Tibial nerve (tissue), 4 donors: ENCODE measurements at regions not wholly inside any gene's neighbourhood (a gene's known extent, or its start where the extent isn't known, plus 50 kb on each side); places are given as distances from the start of the nearest gene placed in this dataset.

Experiments
- DNase-seq, 2 donors: peaks; one replicate each; pipeline ENCODE4 v3.0.0-alpha.2; 2019; ENCODE audit warnings: low spot score in 2 of 2
- H3K27ac ChIP-seq, 4 donors: fragments of 200-600 bp; sonication (generic) in 3 of 4; one replicate each; pipeline ENCODE4 v1.5.1; 2017 to 2019; ENCODE audit warnings: mild to moderate bottlenecking in 1 of 4
- H3K27me3 ChIP-seq, 2 donors: fragments of 200-600 bp; sonication (generic) in 1 of 2; one replicate each; pipeline versions ENCODE4 v1.5.1 to v1.6.0; 2017 to 2019
- H3K36me3 ChIP-seq, 3 donors: fragments of 200-600 bp; sonication (generic); one replicate each; pipeline ENCODE4 v1.5.1; 2018 to 2019
- H3K4me1 ChIP-seq, 4 donors: fragments of 200-600 bp; sonication (generic) in 3 of 4; one replicate each; pipeline ENCODE4 v1.5.1; 2017 to 2019
- H3K4me3 ChIP-seq, 4 donors: fragments of 200-600 bp; sonication (generic) in 3 of 4; one replicate each; pipeline ENCODE4 v1.5.1; 2017 to 2019; ENCODE audit warnings: mild to moderate bottlenecking in 1 of 4, moderate library complexity in 1 of 4
- H3K9me3 ChIP-seq, 4 donors: fragments of 200-600 bp; sonication (generic) in 3 of 4; one replicate each; pipeline ENCODE4 v1.5.1; 2017 to 2019
- CTCF ChIP-seq, 5 experiments: fragments of 200-600 bp in 3 of 5; fragments of 450-650 bp in 2 of 5; sonication (generic) in 3 of 5; IDR thresholded peaks; one replicate each; pipeline ENCODE4 v1.5.1; 2016 to 2019; ENCODE audit warnings: antibody characterized with exemption in 5 of 5, mild to moderate bottlenecking in 3 of 5, moderate library complexity in 2 of 5
- EP300 ChIP-seq, 2 donors: sonication (generic); formaldehyde crosslinking; IDR thresholded peaks; one replicate each; pipeline ENCODE4 v1.6.1; 2017; ENCODE audit warnings: antibody characterized with exemption in 2 of 2, mild to moderate bottlenecking in 1 of 2
- POLR2A ChIP-seq, 2 donors: fragments of 450-650 bp; IDR thresholded peaks; one replicate each; pipeline ENCODE4 v1.6.1; 2017; ENCODE audit warnings: antibody characterized with exemption in 2 of 2, mild to moderate bottlenecking in 2 of 2, moderate library complexity in 2 of 2
- WGBS, 2 donors: methylation state at CpG; one replicate each; pipeline ENCODE4 v1.1.5; 2018; 5-methylcytosine and 5-hydroxymethylcytosine counted together

GRCh38 chr13:40193286-40194223 is 472.9 kb downstream of the FOXO1 start:
- Histone ChIP-seq H3K4me1 (peaks cover 0 to 64% (median 54%) of the 10 kb centered on the region in 4 donors), H3K36me3 (no peaks in the 10 kb centered on the region), H3K27me3 (no peaks in the 10 kb centered on the region), H3K27ac (peak overlapping the region; percentile 71 to 95 (median 82)), H3K9me3 (no peaks in the 10 kb centered on the region), H3K4me3 (peak overlapping the region in 1 of 4 donors; percentile 18)
- 41 to 48% methylated on average over 18 of the region's 18 CpGs for WGBS, 2 donors
- no peak for TF ChIP-seq POLR2A (IDR thresholded peaks at IDR 0.05)
- TF ChIP-seq EP300 (IDR thresholded peaks at IDR 0.05): peak in 1 of 2 donors; percentile 75
- DNase-seq: peak in 1 of 2 donors; percentile 77

- Histone ChIP-seq H3K4me3 (no peak overlapping the region), H3K27ac (peak overlapping the region; percentile 71 to 95 (median 82)), H3K36me3 (no peaks in the 10 kb centered on the region), H3K27me3 (no peaks in the 10 kb centered on the region), H3K4me1 (peaks cover 0 to 56% (median 46%) of the 10 kb centered on the region in 4 donors), H3K9me3 (no peaks in the 10 kb centered on the region)
- TF ChIP-seq POLR2A (IDR thresholded peaks at IDR 0.05): no peak
- peak in 1 of 2 donors; percentile 71 for TF ChIP-seq EP300 (IDR thresholded peaks at IDR 0.05)
- TF ChIP-seq CTCF (IDR thresholded peaks at IDR 0.05): no peak
- WGBS, 2 donors: 56 to 59% methylated on average over 8 to 9 of the region's 9 CpGs
- no peak for DNase-seq
Measured at GRCh38 chr13:40194224-40194806, 472.1 kb downstream of the FOXO1 start.

GRCh38 chr13:40197049-40197448 is 469.4 kb downstream of the FOXO1 start:
- DNase-seq: no peak
- no peaks in the 10 kb centered on the region for H3K27me3 ChIP-seq
- no peak overlapping the region for H3K27ac ChIP-seq
- TF ChIP-seq POLR2A (IDR thresholded peaks at IDR 0.05) (no peak), EP300 (IDR thresholded peaks at IDR 0.05) (no peak), CTCF (IDR thresholded peaks at IDR 0.05) (no peak)
- peaks cover 0 to 29% (median 21%) of the 10 kb centered on the region in 4 donors for H3K4me1 ChIP-seq
- no peaks in the 10 kb centered on the region for H3K9me3 ChIP-seq
- WGBS, 2 donors: 89 to 96% methylated on average over 8 of the region's 8 CpGs
- H3K36me3 ChIP-seq: no peaks in the 10 kb centered on the region
- H3K4me3 ChIP-seq: no peak overlapping the region

GRCh38 chr13:40197936-40198595 is 468.4 kb downstream of the FOXO1 start:
- 75 to 89% methylated on average over 4 of the region's 4 CpGs for WGBS, 2 donors
- Histone ChIP-seq H3K27ac (no peak overlapping the region), H3K9me3 (no peaks in the 10 kb centered on the region), H3K27me3 (no peaks in the 10 kb centered on the region), H3K4me3 (no peak overlapping the region), H3K4me1 (peaks cover 0 to 19% (median 11%) of the 10 kb centered on the region in 4 donors), H3K36me3 (no peaks in the 10 kb centered on the region)
- no peak for DNase-seq
- TF ChIP-seq CTCF (IDR thresholded peaks at IDR 0.05) (no peak), POLR2A (IDR thresholded peaks at IDR 0.05) (no peak), EP300 (IDR thresholded peaks at IDR 0.05) (no peak)

GRCh38 chr13:40200273-40200978 is 466.0 kb downstream of the FOXO1 start:
- peaks cover 0 to 8% (median 0%) of the 10 kb centered on the region in 4 donors for H3K9me3 ChIP-seq
- TF ChIP-seq CTCF (IDR thresholded peaks at IDR 0.05) (no peak), EP300 (IDR thresholded peaks at IDR 0.05) (no peak), POLR2A (IDR thresholded peaks at IDR 0.05) (no peak)
- no peak for DNase-seq
- no peaks in the 10 kb centered on the region for H3K36me3 ChIP-seq
- WGBS, 2 donors: 93 to 94% methylated on average over 2 of the region's 2 CpGs
- H3K4me3 ChIP-seq: no peak overlapping the region
- H3K27ac ChIP-seq: no peak overlapping the region
- H3K27me3 ChIP-seq: no peaks in the 10 kb centered on the region
- peaks cover 0 to 1% (median 0%) of the 10 kb centered on the region in 4 donors for H3K4me1 ChIP-seq
